Endothelial cell of umbilical vein (primary cell): ENCODE measurements at regions not wholly inside any gene's neighbourhood (a gene's known extent, or its start where the extent isn't known, plus 50 kb on each side); places are given as distances from the start of the nearest gene placed in this dataset.

Experiments used
- BruUV-seq: library from RNA; stranded (reverse); fragments of 400-500 nt; replicated peaks from 2 replicates; lab custom pipeline; 2021; lab: Mats Ljungman, UMichigan
- CTCF ChIA-PET: fragments of 300-600, 350-600 bp; sonication (Branson Sonifier 250); formaldehyde crosslinking; loops from one replicate; lab custom pipeline; 2021; ENCODE audit warnings: antibody characterized with exemption, inconsistent platforms; lab: Charles Lee
- POLR2A ChIA-PET: fragments of 300-600, 350-600 bp; sonication (Branson Sonifier 250); formaldehyde crosslinking; loops from one replicate; lab custom pipeline; 2021; ENCODE audit warnings: antibody characterized with exemption, inconsistent platforms; lab: Charles Lee
- DNase-seq: peaks from one replicate; pipeline ENCODE4 v3.0.0-alpha.2; 2011; ENCODE audit warnings: low read depth, low spot score
- FAIRE-seq: peaks from 2 replicates; lab custom pipeline; 2011; peaks lifted over from hg19 to GRCh38; lab: Jason Lieb, UNC
- H2AFZ ChIP-seq: 2 replicates; pipeline ENCODE4 v1.6.0; 2012; ENCODE audit warnings: low read depth, low read length, control low read depth, inconsistent platforms
- H3K27ac ChIP-seq: 2 replicates; pipeline ENCODE4 v1.5.1; 2011; ENCODE audit warnings: low read depth, mild to moderate bottlenecking, control low read depth, low read length, moderate library complexity; ENCODE audit not compliant: insufficient read depth
- H3K27me3 ChIP-seq, 2 experiments: 2 replicates each; pipeline versions ENCODE4 v1.6.0 to v1.6.1; 2011; ENCODE audit warnings: low read length in 2 of 2, mixed read lengths in 1 of 2; ENCODE audit not compliant: control insufficient read depth in 2 of 2, insufficient read depth in 2 of 2
- H3K36me3 ChIP-seq, 2 experiments: 2 replicates in 1 of 2; 3 replicates in 1 of 2; pipeline ENCODE4 v1.5.1; 2011; ENCODE audit warnings: low read length in 2 of 2, mild to moderate bottlenecking in 1 of 2, moderate library complexity in 1 of 2; ENCODE audit not compliant: control insufficient read depth in 2 of 2, insufficient read depth in 2 of 2; ENCODE audit errors: extremely low read depth in 1 of 2
- H3K4me1 ChIP-seq: 3 replicates; pipeline ENCODE4 v1.5.1; 2011; ENCODE audit warnings: mild to moderate bottlenecking, low read length; ENCODE audit not compliant: control insufficient read depth, insufficient read depth; ENCODE audit errors: extremely low read depth
- H3K4me2 ChIP-seq: 2 replicates; pipeline ENCODE4 v1.6.1; 2011; ENCODE audit warnings: low read length, control low read depth, mixed read lengths; ENCODE audit not compliant: insufficient read depth
- H3K4me3 ChIP-seq, 3 experiments: fragments of 200-600 bp in 1 of 3; sonication (generic), shearing (Covaris generic) in 1 of 3; replicated peaks in 1 of 3; 2 replicates each; pipeline ENCODE4 v1.5.1; 2011 to 2016; ENCODE audit warnings: control low read depth in 3 of 3, low read length in 3 of 3, mild to moderate bottlenecking in 2 of 3, inconsistent platforms in 1 of 3, low read depth in 1 of 3, moderate library complexity in 1 of 3; ENCODE audit not compliant: insufficient read depth in 1 of 3
- H3K79me2 ChIP-seq: 2 replicates; pipeline ENCODE4 v1.6.0; 2012; ENCODE audit warnings: low read length, inconsistent platforms; ENCODE audit not compliant: control insufficient read depth, insufficient read depth
- H3K9ac ChIP-seq: replicated peaks from 2 replicates; pipeline ENCODE3; 2011; ENCODE audit warnings: low read length, control low read depth; ENCODE audit not compliant: insufficient read depth; ENCODE audit errors: extremely low read depth
- H3K9me1 ChIP-seq: replicated peaks from 3 replicates; pipeline ENCODE4 v1.6.0; 2011; ENCODE audit warnings: mild to moderate bottlenecking, low read length; ENCODE audit not compliant: control insufficient read depth, insufficient read depth; ENCODE audit errors: extremely low read depth
- H3K9me3 ChIP-seq: replicated peaks from 2 replicates; pipeline ENCODE4 v1.5.1; 2012; ENCODE audit warnings: low read length, inconsistent platforms; ENCODE audit not compliant: control insufficient read depth, insufficient read depth
- H4K20me1 ChIP-seq: replicated peaks from 2 replicates; pipeline ENCODE3; 2011; ENCODE audit warnings: mild to moderate bottlenecking, low read length; ENCODE audit not compliant: control insufficient read depth, insufficient read depth; ENCODE audit errors: extremely low read depth
- CTCF ChIP-seq, 2 donors: IDR thresholded peaks; 1 replicate in 1 of 2; 2 replicates in 1 of 2; pipeline ENCODE4 v1.5.1; 2011; ENCODE audit warnings: low read length in 2 of 2, mild to moderate bottlenecking in 2 of 2, moderate library complexity in 2 of 2, control low read depth in 1 of 2, inconsistent platforms in 1 of 2, low read depth in 1 of 2; ENCODE audit not compliant: insufficient read depth in 1 of 2; ENCODE audit errors: extremely low read depth in 1 of 2
- EZH2 ChIP-seq: IDR thresholded peaks from 2 replicates; pipeline ENCODE4 v1.6.1; 2012; ENCODE audit warnings: borderline replicate concordance, low read depth, mild to moderate bottlenecking, moderate library complexity, low read length, inconsistent platforms; ENCODE audit not compliant: severe bottlenecking
- FOS ChIP-seq: IDR thresholded peaks from 2 replicates; pipeline ENCODE4 v1.6.1; 2011; ENCODE audit warnings: mild to moderate bottlenecking, low read length, moderate library complexity, borderline replicate concordance; ENCODE audit not compliant: insufficient read depth
- GATA2 ChIP-seq: IDR thresholded peaks from 2 replicates; pipeline ENCODE4 v1.7.0; 2011; ENCODE audit warnings: low read depth, mild to moderate bottlenecking, moderate library complexity, mixed read lengths, low read length; ENCODE audit not compliant: insufficient read length, insufficient read depth
- JUN ChIP-seq: IDR thresholded peaks from 2 replicates; pipeline ENCODE4 v1.6.1; 2011; ENCODE audit warnings: borderline replicate concordance, low read depth; ENCODE audit not compliant: insufficient read length, insufficient read depth
- MAX ChIP-seq: IDR thresholded peaks from 2 replicates; pipeline ENCODE4 v1.6.1; 2011; ENCODE audit not compliant: insufficient read depth, insufficient read length
- MYC ChIP-seq: IDR thresholded peaks from one replicate; pipeline ENCODE4 v1.6.1; 2011; ENCODE audit warnings: mild to moderate bottlenecking, low read depth, low read length
- POLR2A ChIP-seq: IDR thresholded peaks from 2 replicates; pipeline ENCODE4 v1.6.1; 2012; ENCODE audit warnings: low read depth, mild to moderate bottlenecking, control low read depth, low read length
- POLR2AphosphoS5 ChIP-seq: IDR thresholded peaks from 2 replicates; pipeline ENCODE4 v1.6.1; 2012; ENCODE audit warnings: low read depth, mild to moderate bottlenecking, control low read depth, low read length, moderate library complexity; ENCODE audit not compliant: insufficient read depth
- dilution Hi-C: fragments of 300-500 bp; cut with MboI; formaldehyde crosslinking; loops from one replicate; pipeline ENCODE4 v1.15.0; 2019; ENCODE audit warnings: low sequenced_read_pairs; ENCODE audit not compliant: extremely low pct_ligation_motif_present
- intact Hi-C: fragments of 100-400 bp; cut with micrococcal nuclease; formaldehyde crosslinking; loops from one replicate; pipeline ENCODE4 v1.10.0; 2022

GRCh38 chr6:81614292-81614691 is 138.2 kb downstream of the TENT5A start:
- DNase-seq (peak; percentile 77), FAIRE-seq (peak; percentile 66)
- intact Hi-C loops (loop anchor here (5.0 to 10.0 kb wide), 2 partner anchors 401 to 1433 kb away; no protein-coding TSS in a partner anchor), dilution Hi-C loops (no loop called here)
- peak overlapping the region in 1 of 3 experiments; percentile 8 for H3K4me3 ChIP-seq
- H3K27me3 ChIP-seq, result no peaks in the 10 kb centered on the region
- H3K79me2 ChIP-seq, result no peaks in the 10 kb centered on the region
- no peaks in the 10 kb centered on the region for H4K20me1 ChIP-seq
- H2AFZ ChIP-seq, result peak overlapping the region; percentile 77
- POLR2A ChIA-PET, result no interaction called here
- no peaks in the 10 kb centered on the region for H3K9me1 ChIP-seq
- H3K9me3 ChIP-seq, result no peaks in the 10 kb centered on the region
- no peaks in the 10 kb centered on the region for H3K36me3 ChIP-seq
- CTCF ChIA-PET, result no interaction called here
- peak overlapping the region; percentile 76 for H3K27ac ChIP-seq
- H3K4me1 ChIP-seq, result peaks cover 22% of the 10 kb centered on the region
- H3K9ac ChIP-seq, result peak overlapping the region; percentile 57
- BruUV-seq, result no TSS peak
- peak overlapping the region; percentile 90 for H3K4me2 ChIP-seq
- TF ChIP-seq GATA2, result peak; percentile 88
- TF ChIP-seq CTCF (IDR thresholded peaks at IDR 0.05; ENCODE audit: extremely low read depth in 1 of 2, insufficient read depth in 1 of 2, low read depth in 1 of 2, low read length in 2 of 2), result no peak
- TF ChIP-seq POLR2AphosphoS5, result peak; percentile 57

DNA sequence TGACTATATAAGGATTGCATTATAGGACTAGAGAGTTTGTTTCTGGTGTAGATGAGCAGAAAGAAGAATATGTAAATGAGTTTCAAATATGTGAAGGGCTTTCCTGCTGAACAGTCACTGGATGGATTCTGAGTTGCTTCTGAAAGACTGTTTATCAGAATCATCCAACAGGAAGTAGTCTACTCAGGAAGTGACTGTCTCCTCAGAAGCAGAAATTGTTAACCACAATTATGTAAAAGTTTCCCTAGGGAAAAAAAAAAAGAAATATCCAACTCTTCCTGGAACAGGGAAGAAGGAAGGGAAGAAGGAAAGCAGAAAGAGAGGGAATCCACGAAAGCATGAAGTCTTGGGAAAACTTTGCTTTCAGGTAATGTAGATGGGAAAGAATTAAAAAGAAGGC is 138.9 kb downstream of the TENT5A start:
- POLR2A ChIA-PET, result interaction anchor here (0.6 kb wide), 1 partner anchor 10 kb away, joined by 5 read pairs; no protein-coding TSS in a partner anchor
- Histone ChIP-seq H3K4me3 (no peak overlapping the region), H3K4me1 (peaks cover 22% of the 10 kb centered on the region), H3K9me3 (no peaks in the 10 kb centered on the region), H2AFZ (peak overlapping the region; percentile 24), H3K36me3 (no peaks in the 10 kb centered on the region), H3K9ac (no peak overlapping the region), H3K27ac (peak overlapping the region; percentile 76), H3K27me3 (no peaks in the 10 kb centered on the region), H3K79me2 (no peaks in the 10 kb centered on the region), H4K20me1 (no peaks in the 10 kb centered on the region), H3K9me1 (no peaks in the 10 kb centered on the region), H3K4me2 (peak overlapping the region; percentile 90)
- peak; percentile 71 for FAIRE-seq
- no TSS peak for BruUV-seq
- peak; percentile 62 for DNase-seq
- CTCF ChIA-PET, result no interaction called here
- TF ChIP-seq POLR2A, result no peak
- no peak for TF ChIP-seq MYC
- peak; percentile 35 for TF ChIP-seq JUN
- no peak for TF ChIP-seq MAX
- peak; percentile 64 for TF ChIP-seq FOS
- no peak for TF ChIP-seq EZH2
- peak; percentile 78 for TF ChIP-seq GATA2
- no peak for TF ChIP-seq CTCF (IDR thresholded peaks at IDR 0.05; ENCODE audit: extremely low read depth in 1 of 2, insufficient read depth in 1 of 2, low read depth in 1 of 2, low read length in 2 of 2)
- peak; percentile 46 for TF ChIP-seq POLR2AphosphoS5
- dilution Hi-C loops, result no loop called here
- intact Hi-C loops, result loop anchor here (2.0 to 10.0 kb wide), 5 partner anchors 139 to 1434 kb away; partner anchors contain the start of gene TENT5A
